Stomach (tissue), 8 donors: ENCODE measurements at regions not wholly inside any gene's neighbourhood (a gene's known extent, or its start where the extent isn't known, plus 50 kb on each side); places are given as distances from the start of the nearest gene placed in this dataset.
A peak's percentile ranks its signal among the peaks of the same experiment; 100 is the strongest.
"Not testable (repeated sequence)": the region's sequence is repeated elsewhere in the genome, so short reads cannot be mapped to it uniquely, and the experiment has no call there.

ENCODE experiments used
- DNase-seq, 2 donors: peaks; one replicate each; pipeline versions ENCODE4 v3.0.0 to v3.0.0-alpha.2; 2013 to 2019
- H3K27ac ChIP-seq, 5 donors: fragments of 200-600 bp in 4 of 5; sonication (generic) in 4 of 5; one replicate each; pipeline ENCODE4 v1.5.1; 2013 to 2019; ENCODE audit warnings: mild to moderate bottlenecking in 1 of 5, moderate library complexity in 1 of 5
- H3K27me3 ChIP-seq, 3 donors: fragments of 200-600 bp; sonication (generic); one replicate each; pipeline ENCODE4 v1.5.1; 2017 to 2019; ENCODE audit warnings: mixed run types in 1 of 3
- H3K36me3 ChIP-seq, 4 donors: fragments of 200-600 bp; sonication (generic); 1 replicate in 3 of 4; 2 replicates in 1 of 4; pipeline ENCODE4 v1.5.1; 2016 to 2019
- H3K4me1 ChIP-seq, 4 donors: fragments of 200-600 bp; sonication (generic); one replicate each; pipeline ENCODE4 v1.5.1; 2016 to 2019
- H3K4me3 ChIP-seq, 4 donors: fragments of 200-600 bp; sonication (generic) in 3 of 4; one replicate each; pipeline ENCODE4 v1.5.1; 2016 to 2019; ENCODE audit warnings: mild to moderate bottlenecking in 1 of 4
- H3K9me3 ChIP-seq, 4 donors: fragments of 200-600 bp; sonication (generic); one replicate each; pipeline ENCODE4 v1.5.1; 2016 to 2019
- EP300 ChIP-seq: sonication (generic); formaldehyde crosslinking; IDR thresholded peaks from one replicate; pipeline ENCODE4 v1.6.1; 2017; ENCODE audit warnings: antibody characterized with exemption
- POLR2A ChIP-seq, 4 donors: fragments of 450-650 bp; IDR thresholded peaks; one replicate each; pipeline ENCODE4 v1.6.1; 2016; ENCODE audit warnings: antibody characterized with exemption in 4 of 4, control low read depth in 2 of 4, mild to moderate bottlenecking in 1 of 4, moderate library complexity in 1 of 4
- POLR2AphosphoS5 ChIP-seq, 3 donors: sonication (generic); formaldehyde crosslinking; IDR thresholded peaks; one replicate each; pipeline ENCODE4 v1.6.1; 2016; ENCODE audit warnings: antibody characterized with exemption in 3 of 3
- WGBS, 5 donors: extraction: QIAGEN DNeasy Blood & Tissue Kit in 3 of 5; methylation state at CpG; one replicate each; pipeline versions ENCODE4 v1.1.5 to v1.1.7; 2013 to 2018; 5-methylcytosine and 5-hydroxymethylcytosine counted together
- intact Hi-C: fragments of 100-400 bp; cut with DNase I; formaldehyde crosslinking; loops from one replicate; pipeline ENCODE4 v1.15.1; 2023; ENCODE audit warnings: low total_unique reads
- TF ChIP-seq, protein P1 (sequence below), 7 experiments: fragments of 450-650 bp in 4 of 7; fragments of 200-600 bp in 3 of 7; sonication (generic) in 3 of 7; IDR thresholded peaks; one replicate each; pipeline ENCODE4 v1.5.1; 2016 to 2019; ENCODE audit warnings: antibody characterized with exemption in 7 of 7, control low read depth in 2 of 7, mild to moderate bottlenecking in 1 of 7
- donor health status: healthy with polysubstance abuse.
- donor health status: Bipolar disorder and iron deficiency.
- donor health status: healthy.

DNA sequence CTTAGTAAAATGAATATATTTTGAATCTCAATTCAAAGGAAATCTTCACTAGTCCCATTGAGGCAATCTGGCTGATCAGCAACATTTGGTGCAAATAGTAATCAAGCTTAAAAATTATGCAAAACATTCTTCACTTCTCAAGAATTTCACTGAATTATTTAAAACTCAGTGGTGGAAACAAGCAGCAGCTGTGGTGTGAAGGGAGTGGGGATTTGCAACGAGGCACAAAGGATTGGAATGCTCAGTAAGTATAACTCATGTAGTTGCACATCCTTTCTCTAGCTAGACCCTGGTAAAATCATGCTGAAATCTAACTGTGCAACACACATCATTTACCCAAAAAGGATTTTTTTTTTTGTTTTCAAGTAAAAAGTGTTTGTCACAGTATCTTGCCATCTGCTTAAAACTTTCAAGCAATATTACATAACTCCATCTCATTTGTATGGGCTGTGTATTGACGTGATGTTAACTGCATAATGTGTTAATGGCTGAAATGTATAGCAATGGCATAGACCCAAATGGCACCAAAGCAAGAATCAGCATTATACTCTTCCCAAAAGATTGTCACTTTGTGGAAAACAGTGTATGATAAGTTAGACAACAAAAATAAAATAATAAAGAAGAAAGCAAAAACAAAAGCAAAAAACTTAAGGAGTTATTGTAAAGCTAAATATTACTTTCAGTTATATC is 816.6 kb downstream of the EPHA3 start:
- Histone ChIP-seq H3K4me1 (no peaks in the 10 kb centered on the region), H3K27me3 (no peaks in the 10 kb centered on the region), H3K4me3 (no peak overlapping the region), H3K27ac (no peak overlapping the region), H3K9me3 (no peaks in the 10 kb centered on the region), H3K36me3 (no peaks in the 10 kb centered on the region)
- DNase-seq: no peak
- intact Hi-C loops: no loop called here
- 57 to 69% (median 63%) methylated on average over 2 of the region's 2 CpGs for WGBS, 5 donors
- TF ChIP-seq EP300 (no peak), POLR2AphosphoS5 (IDR thresholded peaks at IDR 0.05) (no peak), POLR2A (IDR thresholded peaks at IDR 0.05) (no peak)
- TF ChIP-seq, protein P1, sequence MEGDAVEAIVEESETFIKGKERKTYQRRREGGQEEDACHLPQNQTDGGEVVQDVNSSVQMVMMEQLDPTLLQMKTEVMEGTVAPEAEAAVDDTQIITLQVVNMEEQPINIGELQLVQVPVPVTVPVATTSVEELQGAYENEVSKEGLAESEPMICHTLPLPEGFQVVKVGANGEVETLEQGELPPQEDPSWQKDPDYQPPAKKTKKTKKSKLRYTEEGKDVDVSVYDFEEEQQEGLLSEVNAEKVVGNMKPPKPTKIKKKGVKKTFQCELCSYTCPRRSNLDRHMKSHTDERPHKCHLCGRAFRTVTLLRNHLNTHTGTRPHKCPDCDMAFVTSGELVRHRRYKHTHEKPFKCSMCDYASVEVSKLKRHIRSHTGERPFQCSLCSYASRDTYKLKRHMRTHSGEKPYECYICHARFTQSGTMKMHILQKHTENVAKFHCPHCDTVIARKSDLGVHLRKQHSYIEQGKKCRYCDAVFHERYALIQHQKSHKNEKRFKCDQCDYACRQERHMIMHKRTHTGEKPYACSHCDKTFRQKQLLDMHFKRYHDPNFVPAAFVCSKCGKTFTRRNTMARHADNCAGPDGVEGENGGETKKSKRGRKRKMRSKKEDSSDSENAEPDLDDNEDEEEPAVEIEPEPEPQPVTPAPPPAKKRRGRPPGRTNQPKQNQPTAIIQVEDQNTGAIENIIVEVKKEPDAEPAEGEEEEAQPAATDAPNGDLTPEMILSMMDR (IDR thresholded peaks at IDR 0.05): no peak

DNA sequence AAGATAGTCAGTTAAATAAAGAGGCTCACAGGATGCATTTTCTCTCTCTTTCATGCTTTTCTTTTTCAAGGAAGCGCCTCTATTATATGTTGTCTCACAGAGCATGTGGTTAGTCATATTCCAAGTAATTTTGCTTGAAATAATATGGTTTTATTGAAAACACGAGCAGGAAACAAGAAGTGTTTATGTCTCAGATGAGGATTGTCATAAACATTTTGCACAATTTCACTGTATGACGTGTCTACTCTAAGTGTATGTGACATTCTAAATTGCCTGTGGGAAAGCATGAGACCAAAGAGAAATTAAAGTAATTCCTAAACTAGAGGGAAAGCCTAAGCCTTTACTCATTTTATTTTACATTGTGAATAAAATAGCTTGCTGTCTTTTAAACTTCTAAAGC is 818.6 kb downstream of the EPHA3 start:
- Histone ChIP-seq H3K4me1 (no peaks in the 10 kb centered on the region), H3K9me3 (no peaks in the 10 kb centered on the region), H3K4me3 (no peak overlapping the region), H3K27ac (no peak overlapping the region), H3K36me3 (no peaks in the 10 kb centered on the region), H3K27me3 (no peaks in the 10 kb centered on the region)
- TF ChIP-seq EP300 (no peak), POLR2AphosphoS5 (IDR thresholded peaks at IDR 0.05) (no peak), POLR2A (IDR thresholded peaks at IDR 0.05) (no peak)
- TF ChIP-seq, protein P1 (IDR thresholded peaks at IDR 0.05): no peak
- DNase-seq: no peak
- 63 to 75% (median 73%) methylated on average over 3 of the region's 3 CpGs for whole genome bisulfite sequencing, 5 donors
- intact Hi-C loops: no loop called here

DNA sequence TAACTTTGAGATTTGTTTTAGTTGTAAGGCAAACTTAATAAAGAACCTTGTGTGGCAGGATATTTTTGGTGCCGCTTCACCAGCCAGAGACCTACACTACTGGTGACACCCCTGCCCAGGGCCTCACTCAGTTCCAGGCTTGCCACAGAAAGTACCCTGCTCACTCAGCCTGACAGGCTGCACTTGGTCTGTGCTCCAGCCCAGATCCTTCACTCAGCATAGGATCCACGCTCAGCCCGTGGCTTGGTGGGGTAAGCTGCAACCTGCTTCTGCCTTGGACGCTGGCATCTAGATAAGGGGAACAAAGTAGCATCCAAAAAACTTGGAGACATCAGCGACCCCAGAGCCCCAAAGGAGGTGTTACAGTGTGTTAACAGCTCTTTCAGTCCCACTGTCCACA is 825.5 kb downstream of the EPHA3 start:
- 64 to 90% (median 84%) methylated on average over 3 to 5 of the region's 5 CpGs for WGBS, 5 donors
- H3K4me1 ChIP-seq: no peaks in the 10 kb centered on the region
- H3K9me3 ChIP-seq: peaks cover 0 to 6% (median 0%) of the 10 kb centered on the region in 4 donors
- no peak overlapping the region for H3K4me3 ChIP-seq
- TF ChIP-seq EP300 (no peak), POLR2A (IDR thresholded peaks at IDR 0.05) (no peak), POLR2AphosphoS5 (IDR thresholded peaks at IDR 0.05) (no peak)
- TF ChIP-seq, protein P1 (IDR thresholded peaks at IDR 0.05): no peak
- no peak overlapping the region for H3K27ac ChIP-seq
- no peaks in the 10 kb centered on the region for H3K27me3 ChIP-seq
- DNase-seq: no peak
- H3K36me3 ChIP-seq: no peaks in the 10 kb centered on the region
- intact Hi-C loops: no loop called here

DNA sequence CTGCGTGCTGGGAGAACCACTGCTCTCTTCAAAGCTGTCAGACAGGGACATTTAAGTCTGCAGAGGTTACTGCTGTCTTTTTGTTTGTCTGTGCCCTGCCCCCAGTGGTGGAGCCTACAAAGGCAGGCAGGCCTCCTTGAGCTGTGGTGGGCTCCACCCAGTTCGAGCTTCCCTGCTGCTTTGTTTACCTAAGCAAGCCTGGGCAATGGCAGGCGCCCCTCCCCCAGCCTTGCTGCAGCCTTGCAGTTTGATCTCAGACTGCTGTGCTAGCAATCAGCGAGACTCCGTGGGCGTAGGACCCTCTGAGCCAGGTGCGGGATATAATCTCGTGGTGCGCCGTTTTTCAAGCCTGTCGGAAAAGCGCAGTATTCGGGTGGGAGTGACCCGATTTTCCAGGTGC is 837.0 kb downstream of the EPHA3 start:
- intact Hi-C loops: not testable (repeated sequence)

DNA sequence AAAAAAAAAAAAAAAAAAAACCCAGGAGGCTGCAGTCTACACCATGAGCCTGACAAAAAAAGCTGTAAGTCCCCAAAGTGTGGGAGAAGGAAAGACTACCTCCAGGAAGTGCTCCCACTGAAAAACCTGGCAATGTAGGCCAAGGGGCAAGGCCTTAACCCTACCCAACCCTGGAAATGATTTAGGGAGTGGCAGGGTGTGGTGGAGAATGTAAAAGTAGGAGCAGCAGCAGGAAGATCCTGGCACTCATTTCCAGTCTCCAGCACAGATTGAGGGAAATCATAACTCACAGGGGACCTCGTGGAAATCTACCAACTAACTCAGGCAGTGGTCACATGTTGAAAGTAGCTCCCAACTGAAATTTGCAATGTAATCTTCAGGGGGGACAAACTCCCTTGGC is 839.5 kb downstream of the EPHA3 start:
- TF ChIP-seq EP300 (no peak), POLR2AphosphoS5 (IDR thresholded peaks at IDR 0.05) (no peak), POLR2A (IDR thresholded peaks at IDR 0.05) (no peak)
- TF ChIP-seq, protein P1 (IDR thresholded peaks at IDR 0.05): no peak
- intact Hi-C loops: no loop called here
- Histone ChIP-seq H3K27ac (no peak overlapping the region), H3K4me1 (no peaks in the 10 kb centered on the region), H3K9me3 (no peaks in the 10 kb centered on the region), H3K36me3 (no peaks in the 10 kb centered on the region), H3K4me3 (no peak overlapping the region), H3K27me3 (no peaks in the 10 kb centered on the region)
- WGBS, 5 donors: 26 to 58% (median 43%) methylated on average over 1 of the region's 1 CpG
- peak in 1 of 2 donors; percentile 21 for DNase-seq

More for the DNA sequence above, 837.0 kb downstream of the EPHA3 start:
- not testable (repeated sequence) for H3K27ac ChIP-seq, H3K36me3 ChIP-seq, H3K9me3 ChIP-seq, H3K4me3 ChIP-seq, H3K27me3 ChIP-seq, H3K4me1 ChIP-seq, DNase-seq
- 78 to 89% (median 84%) methylated on average over 12 to 14 of the region's 14 CpGs for WGBS, 5 donors
